OCI-LY3 (cell line): ENCODE measurements at regions not wholly inside any gene's neighbourhood (a gene's known extent, or its start where the extent isn't known, plus 50 kb on each side); places are given as distances from the start of the nearest gene placed in this dataset.

ENCODE experiments used
- EZH2phosphoT487 ChIP-seq: fragments of 200-600 bp; shearing (Covaris generic); IDR thresholded peaks from 2 replicates; pipeline ENCODE4 v1.6.1; 2018; ENCODE audit warnings: antibody characterized with exemption, mixed run types, low read depth
- TF ChIP-seq, protein P1 (sequence below): fragments of 200-600, 300-600 bp; sonication (generic); IDR thresholded peaks from 2 replicates; pipeline ENCODE4 v1.5.1; 2014; ENCODE audit warnings: antibody characterized with exemption, low read length, low read depth

DNA sequence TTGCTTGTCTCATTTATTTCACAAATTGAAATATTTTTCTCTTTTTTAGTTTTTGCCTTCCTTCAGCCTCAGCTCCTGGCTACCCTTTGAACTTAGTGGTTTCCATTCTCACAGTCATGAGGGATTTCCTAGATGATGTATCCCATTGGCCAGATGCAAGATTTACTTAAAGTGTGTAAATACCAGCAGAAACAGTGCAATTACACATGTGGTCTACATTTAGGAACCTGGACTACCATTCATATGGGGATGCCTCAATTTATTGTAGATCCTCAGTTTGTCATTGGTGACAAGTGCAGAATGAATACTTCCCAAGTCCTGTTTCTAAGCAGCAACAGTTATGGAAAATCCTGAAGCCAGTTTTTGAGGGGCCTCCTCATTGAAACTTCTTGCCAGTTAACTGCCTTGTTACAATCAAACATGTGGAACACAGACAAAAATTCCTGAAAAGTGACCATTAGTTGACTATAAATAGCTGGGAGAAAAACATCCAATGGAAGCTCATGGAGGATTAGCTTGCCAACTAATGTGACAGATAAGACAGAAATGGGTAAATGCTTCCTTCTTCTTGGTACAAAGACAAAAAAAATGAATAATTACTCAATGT, 113.6 kb upstream of the FER start:
- TF ChIP-seq, protein P1, sequence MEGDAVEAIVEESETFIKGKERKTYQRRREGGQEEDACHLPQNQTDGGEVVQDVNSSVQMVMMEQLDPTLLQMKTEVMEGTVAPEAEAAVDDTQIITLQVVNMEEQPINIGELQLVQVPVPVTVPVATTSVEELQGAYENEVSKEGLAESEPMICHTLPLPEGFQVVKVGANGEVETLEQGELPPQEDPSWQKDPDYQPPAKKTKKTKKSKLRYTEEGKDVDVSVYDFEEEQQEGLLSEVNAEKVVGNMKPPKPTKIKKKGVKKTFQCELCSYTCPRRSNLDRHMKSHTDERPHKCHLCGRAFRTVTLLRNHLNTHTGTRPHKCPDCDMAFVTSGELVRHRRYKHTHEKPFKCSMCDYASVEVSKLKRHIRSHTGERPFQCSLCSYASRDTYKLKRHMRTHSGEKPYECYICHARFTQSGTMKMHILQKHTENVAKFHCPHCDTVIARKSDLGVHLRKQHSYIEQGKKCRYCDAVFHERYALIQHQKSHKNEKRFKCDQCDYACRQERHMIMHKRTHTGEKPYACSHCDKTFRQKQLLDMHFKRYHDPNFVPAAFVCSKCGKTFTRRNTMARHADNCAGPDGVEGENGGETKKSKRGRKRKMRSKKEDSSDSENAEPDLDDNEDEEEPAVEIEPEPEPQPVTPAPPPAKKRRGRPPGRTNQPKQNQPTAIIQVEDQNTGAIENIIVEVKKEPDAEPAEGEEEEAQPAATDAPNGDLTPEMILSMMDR = no peak
- no peak for TF ChIP-seq EZH2phosphoT487
